Stomach (tissue), 8 donors: ENCODE measurements at regions not wholly inside any gene's neighbourhood (a gene's known extent, or its start where the extent isn't known, plus 50 kb on each side); places are given as distances from the start of the nearest gene placed in this dataset.

Experiments used
- DNase-seq, 2 donors: peaks; one replicate each; pipeline versions ENCODE4 v3.0.0 to v3.0.0-alpha.2; 2013 to 2019
- H3K27ac ChIP-seq, 5 donors: fragments of 200-600 bp in 4 of 5; sonication (generic) in 4 of 5; one replicate each; pipeline ENCODE4 v1.5.1; 2013 to 2019; ENCODE audit warnings: mild to moderate bottlenecking in 1 of 5, moderate library complexity in 1 of 5
- H3K27me3 ChIP-seq, 3 donors: fragments of 200-600 bp; sonication (generic); one replicate each; pipeline ENCODE4 v1.5.1; 2017 to 2019; ENCODE audit warnings: mixed run types in 1 of 3
- H3K36me3 ChIP-seq, 4 donors: fragments of 200-600 bp; sonication (generic); 1 replicate in 3 of 4; 2 replicates in 1 of 4; pipeline ENCODE4 v1.5.1; 2016 to 2019
- H3K4me1 ChIP-seq, 4 donors: fragments of 200-600 bp; sonication (generic); one replicate each; pipeline ENCODE4 v1.5.1; 2016 to 2019
- H3K4me3 ChIP-seq, 4 donors: fragments of 200-600 bp; sonication (generic) in 3 of 4; one replicate each; pipeline ENCODE4 v1.5.1; 2016 to 2019; ENCODE audit warnings: mild to moderate bottlenecking in 1 of 4
- H3K9me3 ChIP-seq, 4 donors: fragments of 200-600 bp; sonication (generic); one replicate each; pipeline ENCODE4 v1.5.1; 2016 to 2019
- EP300 ChIP-seq: sonication (generic); formaldehyde crosslinking; IDR thresholded peaks from one replicate; pipeline ENCODE4 v1.6.1; 2017; ENCODE audit warnings: antibody characterized with exemption
- POLR2A ChIP-seq, 4 donors: fragments of 450-650 bp; IDR thresholded peaks; one replicate each; pipeline ENCODE4 v1.6.1; 2016; ENCODE audit warnings: antibody characterized with exemption in 4 of 4, control low read depth in 2 of 4, mild to moderate bottlenecking in 1 of 4, moderate library complexity in 1 of 4
- POLR2AphosphoS5 ChIP-seq, 3 donors: sonication (generic); formaldehyde crosslinking; IDR thresholded peaks; one replicate each; pipeline ENCODE4 v1.6.1; 2016; ENCODE audit warnings: antibody characterized with exemption in 3 of 3
- WGBS, 5 donors: extraction: QIAGEN DNeasy Blood & Tissue Kit in 3 of 5; methylation state at CpG; one replicate each; pipeline versions ENCODE4 v1.1.5 to v1.1.7; 2013 to 2018; 5-methylcytosine and 5-hydroxymethylcytosine counted together
- intact Hi-C: fragments of 100-400 bp; cut with DNase I; formaldehyde crosslinking; loops from one replicate; pipeline ENCODE4 v1.15.1; 2023; ENCODE audit warnings: low total_unique reads
- TF ChIP-seq, protein P1 (sequence below), 7 experiments: fragments of 450-650 bp in 4 of 7; fragments of 200-600 bp in 3 of 7; sonication (generic) in 3 of 7; IDR thresholded peaks; one replicate each; pipeline ENCODE4 v1.5.1; 2016 to 2019; ENCODE audit warnings: antibody characterized with exemption in 7 of 7, control low read depth in 2 of 7, mild to moderate bottlenecking in 1 of 7
- donor health status: healthy with polysubstance abuse.
- donor health status: Bipolar disorder and iron deficiency.
- donor health status: healthy.

DNA sequence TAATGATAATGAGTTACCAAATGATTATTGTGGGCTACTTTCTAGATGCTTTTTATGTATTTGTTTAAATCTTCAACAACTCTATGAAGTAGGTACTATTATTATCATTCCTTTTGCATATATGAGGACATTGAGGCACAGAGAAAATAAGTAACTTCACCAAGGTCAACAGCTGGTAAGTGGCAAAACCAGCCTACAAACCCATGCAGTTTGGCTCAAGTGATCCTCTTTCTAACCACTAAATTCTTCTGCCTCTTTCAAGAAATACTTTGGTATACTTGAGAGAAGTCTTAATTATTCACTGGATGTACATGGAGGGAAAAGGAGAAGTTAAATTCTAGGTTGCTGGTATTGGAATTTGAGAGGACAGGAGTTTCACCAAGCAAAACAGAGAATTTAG lies 495.2 kb upstream of the CADM1 start:
- Histone ChIP-seq H3K4me1 (no peaks in the 10 kb centered on the region), H3K27me3 (no peaks in the 10 kb centered on the region), H3K4me3 (no peak overlapping the region), H3K9me3 (no peaks in the 10 kb centered on the region), H3K27ac (no peak overlapping the region), H3K36me3 (no peaks in the 10 kb centered on the region)
- no peak for TF ChIP-seq EP300
- no peak for TF ChIP-seq POLR2AphosphoS5 (IDR thresholded peaks at IDR 0.05)
- TF ChIP-seq, protein P1, sequence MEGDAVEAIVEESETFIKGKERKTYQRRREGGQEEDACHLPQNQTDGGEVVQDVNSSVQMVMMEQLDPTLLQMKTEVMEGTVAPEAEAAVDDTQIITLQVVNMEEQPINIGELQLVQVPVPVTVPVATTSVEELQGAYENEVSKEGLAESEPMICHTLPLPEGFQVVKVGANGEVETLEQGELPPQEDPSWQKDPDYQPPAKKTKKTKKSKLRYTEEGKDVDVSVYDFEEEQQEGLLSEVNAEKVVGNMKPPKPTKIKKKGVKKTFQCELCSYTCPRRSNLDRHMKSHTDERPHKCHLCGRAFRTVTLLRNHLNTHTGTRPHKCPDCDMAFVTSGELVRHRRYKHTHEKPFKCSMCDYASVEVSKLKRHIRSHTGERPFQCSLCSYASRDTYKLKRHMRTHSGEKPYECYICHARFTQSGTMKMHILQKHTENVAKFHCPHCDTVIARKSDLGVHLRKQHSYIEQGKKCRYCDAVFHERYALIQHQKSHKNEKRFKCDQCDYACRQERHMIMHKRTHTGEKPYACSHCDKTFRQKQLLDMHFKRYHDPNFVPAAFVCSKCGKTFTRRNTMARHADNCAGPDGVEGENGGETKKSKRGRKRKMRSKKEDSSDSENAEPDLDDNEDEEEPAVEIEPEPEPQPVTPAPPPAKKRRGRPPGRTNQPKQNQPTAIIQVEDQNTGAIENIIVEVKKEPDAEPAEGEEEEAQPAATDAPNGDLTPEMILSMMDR (IDR thresholded peaks at IDR 0.05): no peak
- no peak for TF ChIP-seq POLR2A (IDR thresholded peaks at IDR 0.05)
- intact Hi-C loops: no loop called here
- DNase-seq: no peak

- Histone ChIP-seq H3K27me3 (no peaks in the 10 kb centered on the region), H3K9me3 (no peaks in the 10 kb centered on the region), H3K36me3 (no peaks in the 10 kb centered on the region), H3K4me3 (no peak overlapping the region), H3K4me1 (no peaks in the 10 kb centered on the region), H3K27ac (no peak overlapping the region)
- DNase-seq: no peak
- intact Hi-C loops: no loop called here
- WGBS, 5 donors: 57 to 71% (median 63%) methylated on average over 3 of the region's 3 CpGs
- TF ChIP-seq, protein P1 (IDR thresholded peaks at IDR 0.05): no peak
- no peak for TF ChIP-seq EP300
- no peak for TF ChIP-seq POLR2A (IDR thresholded peaks at IDR 0.05)
- no peak for TF ChIP-seq POLR2AphosphoS5 (IDR thresholded peaks at IDR 0.05)
These were observed 492.6 kb upstream of the CADM1 start for GRCh38 chr11:115996808-115997188.

GRCh38 chr11:115996125-115996807 lies 492.1 kb upstream of the CADM1 start:
- Histone ChIP-seq H3K36me3 (no peaks in the 10 kb centered on the region), H3K9me3 (no peaks in the 10 kb centered on the region), H3K27ac (no peak overlapping the region), H3K27me3 (no peaks in the 10 kb centered on the region), H3K4me1 (no peaks in the 10 kb centered on the region), H3K4me3 (no peak overlapping the region)
- intact Hi-C loops: no loop called here
- 80 to 89% (median 85%) methylated on average over 5 of the region's 5 CpGs for WGBS, 5 donors
- no peak for DNase-seq
- TF ChIP-seq EP300: no peak
- TF ChIP-seq POLR2AphosphoS5 (IDR thresholded peaks at IDR 0.05): no peak
- TF ChIP-seq POLR2A (IDR thresholded peaks at IDR 0.05): no peak
- TF ChIP-seq, protein P1 (IDR thresholded peaks at IDR 0.05): no peak

GRCh38 chr11:115993590-115993989 lies 489.4 kb upstream of the CADM1 start:
- H3K27me3 ChIP-seq: no peaks in the 10 kb centered on the region
- no peaks in the 10 kb centered on the region for H3K4me1 ChIP-seq
- intact Hi-C loops: no loop called here
- H3K36me3 ChIP-seq: no peaks in the 10 kb centered on the region
- WGBS, 5 donors: 83 to 93% (median 91%) methylated on average over 5 of the region's 5 CpGs
- H3K27ac ChIP-seq: no peak overlapping the region
- DNase-seq: no peak
- no peak for TF ChIP-seq POLR2AphosphoS5 (IDR thresholded peaks at IDR 0.05)
- TF ChIP-seq EP300: no peak
- TF ChIP-seq, protein P1 (IDR thresholded peaks at IDR 0.05): no peak
- no peak for TF ChIP-seq POLR2A (IDR thresholded peaks at IDR 0.05)
- no peak overlapping the region for H3K4me3 ChIP-seq
- H3K9me3 ChIP-seq: no peaks in the 10 kb centered on the region
